Tibial artery (tissue), 4 donors: ENCODE measurements at regions not wholly inside any gene's neighbourhood (a gene's known extent, or its start where the extent isn't known, plus 50 kb on each side); places are given as distances from the start of the nearest gene placed in this dataset.

Source experiments
- DNase-seq, 2 donors: peaks; one replicate each; pipeline ENCODE4 v3.0.0-alpha.2; 2019
- H3K27ac ChIP-seq, 2 donors: fragments of 200-600 bp; sonication (generic) in 1 of 2; 1 replicate in 1 of 2; 2 replicates in 1 of 2; pipeline ENCODE4 v1.5.1; 2018 to 2019; ENCODE audit warnings: mild to moderate bottlenecking in 1 of 2
- H3K27me3 ChIP-seq, 2 donors: fragments of 200-600 bp; sonication (generic) in 1 of 2; one replicate each; pipeline versions ENCODE4 v1.5.1 to v1.6.0; 2016 to 2019
- H3K36me3 ChIP-seq, 3 donors: fragments of 200-600 bp; sonication (generic) in 2 of 3; one replicate each; pipeline ENCODE4 v1.5.1; 2016 to 2019; ENCODE audit warnings: mild to moderate bottlenecking in 2 of 3
- H3K4me1 ChIP-seq, 4 donors: fragments of 200-600 bp; sonication (generic) in 2 of 4; 1 replicate in 3 of 4; 2 replicates in 1 of 4; pipeline ENCODE4 v1.5.1; 2016 to 2019
- H3K4me3 ChIP-seq, 2 donors: fragments of 200-600 bp; sonication (generic) in 1 of 2; 1 replicate in 1 of 2; 2 replicates in 1 of 2; pipeline ENCODE4 v1.5.1; 2018 to 2019; ENCODE audit warnings: mild to moderate bottlenecking in 2 of 2
- H3K9me3 ChIP-seq, 3 donors: fragments of 200-600 bp; sonication (generic) in 1 of 3; one replicate each; pipeline ENCODE4 v1.5.1; 2016 to 2019
- CTCF ChIP-seq, 2 experiments: fragments of 200-600 bp in 1 of 2; fragments of 450-650 bp in 1 of 2; IDR thresholded peaks; one replicate each; pipeline ENCODE4 v1.5.1; 2017 to 2019; ENCODE audit warnings: antibody characterized with exemption in 2 of 2, mild to moderate bottlenecking in 1 of 2, moderate library complexity in 1 of 2
- intact Hi-C: fragments of 100-400 bp; cut with DNase I; formaldehyde crosslinking; loops from one replicate; pipeline ENCODE4 v1.15.0; 2023; ENCODE audit warnings: low total_unique reads

- peaks cover 0 to 1% (median 0%) of the 10 kb centered on the region in 4 donors for H3K4me1 ChIP-seq
- H3K4me3 ChIP-seq = no peak overlapping the region
- intact Hi-C loops = no loop called here
- no peak overlapping the region for H3K27ac ChIP-seq
- peaks cover 0 to 25% (median 17%) of the 10 kb centered on the region in 3 donors for H3K36me3 ChIP-seq
- no peaks in the 10 kb centered on the region for H3K9me3 ChIP-seq
- no peak for DNase-seq
- TF ChIP-seq CTCF (IDR thresholded peaks at IDR 0.05) = no peak
- no peaks in the 10 kb centered on the region for H3K27me3 ChIP-seq
These were observed 164.5 kb downstream of the CRYBB2 start for GRCh38 chr22:25383892-25384291.

- Histone ChIP-seq H3K27ac (no peak overlapping the region), H3K9me3 (no peaks in the 10 kb centered on the region), H3K36me3 (no peaks in the 10 kb centered on the region), H3K27me3 (no peaks in the 10 kb centered on the region), H3K4me3 (no peak overlapping the region), H3K4me1 (peaks cover 0 to 12% (median 2%) of the 10 kb centered on the region in 4 donors)
- intact Hi-C loops = no loop called here
- no peak for TF ChIP-seq CTCF (IDR thresholded peaks at IDR 0.05)
- no peak for DNase-seq
These were observed 167.1 kb downstream of the CRYBB2 start for GRCh38 chr22:25386538-25386884.

GRCh38 chr22:25388415-25388814, 169.0 kb downstream of the CRYBB2 start:
- no peak overlapping the region for H3K27ac ChIP-seq
- no peaks in the 10 kb centered on the region for H3K9me3 ChIP-seq
- DNase-seq = no peak
- H3K4me3 ChIP-seq = no peak overlapping the region
- peaks cover 0 to 16% (median 2%) of the 10 kb centered on the region in 4 donors for H3K4me1 ChIP-seq
- H3K27me3 ChIP-seq = no peaks in the 10 kb centered on the region
- H3K36me3 ChIP-seq = no peaks in the 10 kb centered on the region
- TF ChIP-seq CTCF (IDR thresholded peaks at IDR 0.05) = no peak
- intact Hi-C loops = no loop called here

GRCh38 chr22:25388866-25389540, 169.6 kb downstream of the CRYBB2 start:
- TF ChIP-seq CTCF (IDR thresholded peaks at IDR 0.05) = no peak
- Histone ChIP-seq H3K9me3 (no peaks in the 10 kb centered on the region), H3K36me3 (no peaks in the 10 kb centered on the region), H3K27ac (no peak overlapping the region), H3K27me3 (no peaks in the 10 kb centered on the region), H3K4me3 (no peak overlapping the region), H3K4me1 (peaks cover 0 to 16% (median 2%) of the 10 kb centered on the region in 4 donors)
- no peak for DNase-seq
- intact Hi-C loops = no loop called here

GRCh38 chr22:25389541-25389919, 170.1 kb downstream of the CRYBB2 start:
- no peak for TF ChIP-seq CTCF (IDR thresholded peaks at IDR 0.05)
- Histone ChIP-seq H3K4me1 (peaks cover 0 to 16% (median 2%) of the 10 kb centered on the region in 4 donors), H3K4me3 (no peak overlapping the region), H3K27ac (no peak overlapping the region), H3K27me3 (no peaks in the 10 kb centered on the region), H3K36me3 (no peaks in the 10 kb centered on the region), H3K9me3 (no peaks in the 10 kb centered on the region)
- intact Hi-C loops = no loop called here
- no peak for DNase-seq
